ENCODE measurements at regions not wholly inside any gene's neighbourhood (a gene's known extent, or its start where the extent isn't known, plus 50 kb on each side); places are given as distances from the start of the nearest gene placed in this dataset.

GRCh38 chr12:126316411-126316810 lies 1251.2 kb downstream of the AACS start:
- no peak for DNase-seq (ENCODE audit: extremely low read depth, low read depth, low spot score)

- DNase-seq (ENCODE audit: extremely low read depth, low read depth, low spot score) = no peak
Observed at GRCh38 chr12:126337556-126338441, 1272.6 kb downstream of the AACS start.

DNA sequence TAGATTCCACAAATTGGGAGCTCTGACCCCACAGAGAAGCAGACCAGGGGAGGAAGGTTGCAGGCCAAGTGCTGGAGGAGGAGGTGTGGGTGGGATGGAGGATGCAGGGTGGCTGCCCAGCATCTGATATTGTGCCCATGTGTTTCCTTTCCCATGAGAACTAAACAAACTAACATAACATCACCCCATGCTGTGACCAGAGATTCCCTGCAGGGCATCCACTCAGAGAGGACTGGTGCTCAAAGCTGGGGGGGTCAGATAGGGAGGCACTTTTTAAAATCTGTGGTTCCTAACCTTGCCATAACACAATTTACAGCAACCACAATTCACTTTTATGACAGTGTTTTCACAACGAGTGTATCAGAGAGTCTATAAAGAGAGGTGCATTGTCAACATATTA lies 1277.6 kb downstream of the AACS start:
- DNase-seq (ENCODE audit: extremely low read depth, low read depth, low spot score) = no peak

GRCh38 chr12:126343321-126343720 lies 1278.1 kb downstream of the AACS start:
- DNase-seq (ENCODE audit: extremely low read depth, low read depth, low spot score) = no peak

DNA sequence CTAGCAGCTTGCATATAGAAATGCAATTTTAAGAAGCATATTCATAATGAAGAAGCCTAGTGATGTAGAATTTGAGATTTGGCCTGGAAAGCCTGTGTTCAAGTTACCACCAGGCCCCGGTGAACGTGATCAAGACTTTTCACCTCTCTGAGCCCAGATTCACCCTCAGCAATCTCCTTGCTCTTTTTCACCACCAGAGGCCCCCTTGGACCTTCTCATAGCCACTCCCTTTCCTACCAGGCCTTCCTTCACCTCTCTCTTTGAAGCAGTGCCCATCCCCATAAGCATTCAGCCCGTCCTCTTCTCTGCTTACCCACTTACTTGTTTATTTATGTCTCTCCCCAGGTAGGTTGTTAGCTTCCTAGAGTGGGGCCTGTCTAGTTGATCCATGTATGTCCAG lies 1280.9 kb downstream of the AACS start:
- no peak for DNase-seq (ENCODE audit: extremely low read depth, low read depth, low spot score)

DNA sequence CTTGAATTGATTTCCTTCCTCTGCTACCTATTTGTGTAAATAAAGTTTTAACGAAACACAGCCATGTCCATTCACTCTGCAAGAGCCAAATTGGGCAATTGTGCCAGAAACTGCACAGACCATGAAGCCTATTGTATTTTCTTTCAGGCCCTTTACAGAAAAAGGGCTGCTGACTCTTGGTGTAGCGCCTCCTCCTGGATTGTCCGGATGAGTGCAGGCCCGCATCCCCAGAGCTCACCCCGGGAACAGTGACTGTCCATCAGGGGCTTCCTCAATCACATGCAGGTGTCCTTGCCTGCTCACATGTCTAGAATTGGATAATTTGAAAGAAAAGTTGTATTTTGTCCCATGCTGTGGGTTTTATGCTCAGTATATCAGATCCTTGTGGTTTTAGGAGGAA lies 1282.2 kb downstream of the AACS start:
- no peak for DNase-seq (ENCODE audit: extremely low read depth, low read depth, low spot score)

DNA sequence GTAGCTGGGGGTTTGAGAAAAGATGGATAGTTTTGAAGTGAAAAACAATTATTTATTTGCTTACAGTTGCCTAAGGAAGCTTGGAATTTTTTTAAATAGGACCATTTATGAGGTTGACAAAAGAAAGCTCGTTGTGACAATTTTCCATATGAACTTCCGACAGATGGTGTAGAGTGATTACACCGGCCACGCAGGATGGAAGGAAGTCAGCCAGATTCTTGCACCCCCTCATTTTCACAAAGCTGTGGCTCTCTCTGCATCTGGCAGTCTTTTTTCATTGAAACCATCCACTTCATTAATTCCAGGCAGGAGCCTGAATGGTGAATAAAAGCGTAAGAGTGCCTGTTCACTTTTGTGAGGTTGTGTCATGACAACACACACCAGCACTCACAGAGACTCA lies 1284.1 kb downstream of the AACS start:
- no peak for DNase-seq (ENCODE audit: extremely low read depth, low read depth, low spot score)

DNA sequence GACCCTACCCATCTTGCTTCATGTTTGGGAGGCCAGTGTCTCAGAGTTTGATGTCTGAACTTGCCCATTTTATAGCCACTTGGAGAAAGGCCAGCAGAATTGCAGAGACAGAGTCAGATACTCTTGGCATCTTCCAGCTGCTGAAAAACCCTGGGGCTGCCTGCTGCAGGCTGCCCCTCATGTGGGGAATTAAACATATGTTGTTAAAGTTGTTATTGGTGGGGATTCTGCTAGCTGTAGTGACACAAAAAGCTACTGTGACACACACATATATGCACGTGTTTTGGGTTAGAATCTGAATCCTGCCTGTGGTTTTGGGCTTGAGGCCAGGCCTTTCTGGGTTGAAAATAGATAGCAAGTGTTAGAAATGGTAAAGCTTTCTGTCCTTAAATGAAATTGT lies 1288.4 kb downstream of the AACS start:
- no peak for DNase-seq (ENCODE audit: extremely low read depth, low read depth, low spot score)

DNA sequence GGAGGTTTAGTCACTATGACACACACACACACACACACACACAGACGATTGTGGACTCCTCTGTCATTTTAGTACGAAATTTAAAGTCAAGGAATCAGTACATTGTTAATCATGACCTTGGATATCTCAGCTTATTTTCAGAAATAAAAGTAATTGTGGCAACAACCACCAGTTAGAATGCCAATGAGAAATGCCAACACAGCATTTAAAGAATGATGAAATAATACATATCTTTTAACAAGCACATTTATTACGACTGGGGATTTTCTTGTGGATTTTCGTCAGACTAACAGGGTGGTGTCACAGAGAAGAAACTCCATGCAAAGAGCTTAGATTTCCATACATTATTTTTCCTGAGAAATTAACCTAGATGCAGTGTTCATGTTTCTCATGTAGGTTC lies 1289.4 kb downstream of the AACS start:
- no peak for DNase-seq (ENCODE audit: extremely low read depth, low read depth, low spot score)

- DNase-seq (ENCODE audit: extremely low read depth, low read depth, low spot score) = no peak
Observed at GRCh38 chr12:126355346-126355745, 1290.1 kb downstream of the AACS start.

GRCh38 chr12:126358806-126359205 lies 1293.6 kb downstream of the AACS start:
- DNase-seq (ENCODE audit: extremely low read depth, low read depth, low spot score) = no peak

DNA sequence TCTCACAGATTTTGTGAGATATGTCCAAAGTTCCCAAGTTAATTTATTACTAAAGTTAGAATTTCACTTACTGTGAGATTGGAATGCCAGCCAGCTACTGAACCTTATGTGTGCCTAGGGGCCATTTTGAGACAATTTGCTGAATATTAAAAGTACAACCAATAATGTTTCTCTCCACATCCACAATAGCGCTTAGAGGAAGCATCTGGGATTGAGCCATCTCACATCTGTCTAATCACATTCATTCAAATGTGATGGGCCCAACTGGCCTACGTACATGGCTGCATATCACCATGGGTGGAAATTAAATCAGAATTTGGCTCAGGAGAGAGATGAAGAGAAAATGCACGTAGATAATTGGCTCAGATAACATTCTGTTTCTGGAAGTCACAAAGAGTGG lies 1294.0 kb downstream of the AACS start:
- no peak for DNase-seq (ENCODE audit: extremely low read depth, low read depth, low spot score)

GRCh38 chr12:126361804-126362203 lies 1296.6 kb downstream of the AACS start:
- no peak for DNase-seq (ENCODE audit: extremely low read depth, low read depth, low spot score)

GRCh38 chr12:126362493-126362892 lies 1297.3 kb downstream of the AACS start:
- DNase-seq (ENCODE audit: extremely low read depth, low read depth, low spot score) = no peak

- no peak for DNase-seq (ENCODE audit: extremely low read depth, low read depth, low spot score)
Observed at GRCh38 chr12:126362964-126363363, 1297.7 kb downstream of the AACS start.

- no peak for DNase-seq (ENCODE audit: extremely low read depth, low read depth, low spot score)
Observed at GRCh38 chr12:126369487-126370463, 1304.5 kb downstream of the AACS start.

GRCh38 chr12:126383506-126383905 lies 1318.3 kb downstream of the AACS start:
- no peak for DNase-seq (ENCODE audit: extremely low read depth, low read depth, low spot score)

- DNase-seq (ENCODE audit: extremely low read depth, low read depth, low spot score) = no peak
Observed at GRCh38 chr12:126384026-126384564, 1318.9 kb downstream of the AACS start.

GRCh38 chr12:126385785-126386184 lies 1320.5 kb downstream of the AACS start:
- no peak for DNase-seq (ENCODE audit: extremely low read depth, low read depth, low spot score)

GRCh38 chr12:126389220-126389841 lies 1324.1 kb downstream of the AACS start:
- no peak for DNase-seq (ENCODE audit: extremely low read depth, low read depth, low spot score)

DNA sequence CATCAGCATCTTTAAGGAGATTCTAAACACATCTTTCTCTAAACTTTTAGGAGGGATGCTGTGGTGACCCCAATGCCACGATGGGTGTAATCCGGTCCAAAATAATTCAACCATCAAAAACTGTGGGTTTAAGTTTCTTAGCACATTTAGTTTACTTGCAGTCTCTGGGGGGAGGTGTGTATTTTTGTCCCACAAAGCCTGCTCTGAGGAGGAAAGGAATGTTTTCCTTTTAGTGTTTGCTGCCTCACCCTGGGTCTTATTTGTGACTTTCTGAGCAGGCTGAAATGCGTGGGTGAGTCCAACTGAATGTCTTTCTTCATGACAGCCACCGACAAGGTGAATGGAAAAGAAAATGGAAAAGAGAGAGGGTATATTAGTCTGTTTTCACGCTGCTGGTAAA lies 1324.7 kb downstream of the AACS start:
- DNase-seq (ENCODE audit: extremely low read depth, low read depth, low spot score) = no peak

All from glomerular endothelial cell (primary cell).